K562 (cell line): ENCODE measurements at regions not wholly inside any gene's neighbourhood (a gene's known extent, or its start where the extent isn't known, plus 50 kb on each side); places are given as distances from the start of the nearest gene placed in this dataset.

Source experiments
- ATAC-seq: fragments of 200-7000 bp; cut with Tn5 transposase; 3 replicates; pipeline ENCODE4 v1.9.1; 2020; ENCODE audit warnings: moderate library complexity
- BruUV-seq: library from RNA; stranded (reverse); fragments of 400-500 nt; replicated peaks from 2 replicates; lab custom pipeline; 2021; lab: Mats Ljungman, UMichigan
- CTCF ChIA-PET: fragments of 300-600 bp; formaldehyde crosslinking; extraction: SDS; loops from one replicate; lab custom pipeline; 2021; ENCODE audit warnings: low intra/inter-chr PET ratio; lab: Yijun Ruan, JAX
- POLR2A ChIA-PET: fragments of 300-600, 350-650 bp; sonication (Branson Sonifier 250); formaldehyde crosslinking; extraction: SDS; loops from one replicate; lab custom pipeline; 2021; ENCODE audit warnings: antibody characterized with exemption, inconsistent platforms; lab: Yijun Ruan, JAX
- DNase-seq, 4 experiments: peaks; one replicate each; pipeline versions ENCODE4 v3.0.0 to v3.0.0-alpha.2; 2011 to 2018; ENCODE audit warnings: low spot score in 3 of 4, mixed read lengths in 3 of 4; ENCODE audit errors: extremely low read depth in 1 of 4
- FAIRE-seq: peaks from 2 replicates; lab custom pipeline; 2011; peaks lifted over from hg19 to GRCh38; lab: Jason Lieb, UNC
- H2AFZ ChIP-seq: 2 replicates; pipeline ENCODE4 v1.6.0; 2011; ENCODE audit warnings: low read depth, low read length, control low read depth, inconsistent platforms
- H3K27ac ChIP-seq: fragments of 200-600 bp; 3 replicates; pipeline ENCODE4 v1.8.0; 2011; ENCODE audit warnings: low read depth, mild to moderate bottlenecking, control low read depth, inconsistent platforms, low read length, moderate library complexity, mixed read lengths; ENCODE audit errors: extremely low read depth
- H3K27me3 ChIP-seq, 2 experiments: fragments of 300-600 bp in 1 of 2; 2 replicates in 1 of 2; 3 replicates in 1 of 2; pipeline versions ENCODE4 v1.6.0 to v1.8.0; 2011; ENCODE audit warnings: inconsistent platforms in 2 of 2, low read length in 2 of 2, mild to moderate bottlenecking in 1 of 2, mixed read lengths in 1 of 2, moderate library complexity in 1 of 2; ENCODE audit not compliant: control insufficient read depth in 2 of 2, insufficient read depth in 2 of 2
- H3K36me3 ChIP-seq: fragments of 300-600 bp; 3 replicates; pipeline ENCODE4 v1.8.0; 2011; ENCODE audit warnings: mild to moderate bottlenecking, low read length, inconsistent platforms; ENCODE audit not compliant: control insufficient read depth, insufficient read depth
- H3K4me1 ChIP-seq, 2 experiments: fragments of 200-600 bp in 1 of 2; replicated peaks in 1 of 2; 2 replicates in 1 of 2; 3 replicates in 1 of 2; pipeline versions ENCODE4 v1.5.1 to v1.8.0; 2011; ENCODE audit warnings: inconsistent platforms in 2 of 2, low read length in 2 of 2, mild to moderate bottlenecking in 1 of 2, mixed read lengths in 1 of 2, moderate library complexity in 1 of 2; ENCODE audit not compliant: control insufficient read depth in 2 of 2, insufficient read depth in 2 of 2
- H3K4me2 ChIP-seq: 2 replicates; pipeline ENCODE4 v1.6.1; 2011; ENCODE audit warnings: low read length, control low read depth, inconsistent platforms, mixed read lengths; ENCODE audit not compliant: insufficient read depth
- H3K4me3 ChIP-seq: fragments of 200-600 bp; sonication (generic), shearing (Covaris generic); 2 replicates; pipeline ENCODE4 v1.5.1; 2016; ENCODE audit warnings: control low read depth, inconsistent platforms
- H3K79me2 ChIP-seq: fragments of 200-600 bp; 3 replicates; pipeline ENCODE4 v1.8.0; 2011; ENCODE audit warnings: low read length, inconsistent platforms; ENCODE audit not compliant: control insufficient read depth, insufficient read depth
- H3K9ac ChIP-seq, 2 experiments: 2 replicates each; pipeline versions ENCODE4 v1.6.0 to v1.6.1; 2011; ENCODE audit warnings: low read depth in 2 of 2, low read length in 2 of 2, control low read depth in 1 of 2, inconsistent platforms in 1 of 2, mild to moderate bottlenecking in 1 of 2, mixed read lengths in 1 of 2; ENCODE audit not compliant: insufficient read depth in 1 of 2
- H3K9me1 ChIP-seq: one replicate; pipeline ENCODE4 v1.6.0; 2011; ENCODE audit warnings: inconsistent platforms, mild to moderate bottlenecking, low read length, moderate library complexity; ENCODE audit not compliant: control insufficient read depth, insufficient read depth
- H3K9me3 ChIP-seq: replicated peaks from 2 replicates; pipeline ENCODE4 v1.5.1; 2011; ENCODE audit warnings: low read depth, low read length, inconsistent platforms; ENCODE audit not compliant: control insufficient read depth, insufficient read depth
- H4K20me1 ChIP-seq: replicated peaks from 2 replicates; pipeline ENCODE4 v1.6.1; 2011; ENCODE audit warnings: low read length, inconsistent platforms, mixed read lengths; ENCODE audit not compliant: control insufficient read depth, insufficient read depth
- ARID2 ChIP-seq: fragments of 450-650 bp; IDR thresholded peaks from 2 replicates; pipeline ENCODE4 v1.6.1; 2017; ENCODE audit warnings: antibody characterized with exemption, mild to moderate bottlenecking
- BRF1 ChIP-seq: IDR thresholded peaks from 3 replicates; pipeline ENCODE4 v1.6.1; 2011; ENCODE audit warnings: borderline replicate concordance, mild to moderate bottlenecking; ENCODE audit not compliant: insufficient read length; ENCODE audit errors: extremely low read depth
- CXXC5 ChIP-seq: fragments of 250-450 bp; sonication (Bioruptor Pico); IDR thresholded peaks from 2 replicates; pipeline ENCODE4 v1.8.0; 2022; ENCODE audit warnings: inconsistent platforms, mild to moderate bottlenecking, moderate library complexity
- ZNF280A ChIP-seq: fragments of 450-650 bp; IDR thresholded peaks from 2 replicates; pipeline ENCODE4 v1.6.1; 2018; ENCODE audit warnings: mild to moderate bottlenecking, low read depth; ENCODE audit not compliant: partially characterized antibody
- WGBS: fragments of 100-300 bp; shearing (Covaris generic); methylation state at CpG from one replicate; pipeline ENCODE4 v1.1.6; 2016; ENCODE audit warnings: low coverage, mixed read lengths; ENCODE audit not compliant: insufficient coverage; ENCODE audit errors: missing lambda C conversion rate; 5-methylcytosine and 5-hydroxymethylcytosine counted together
- in situ Hi-C: fragments of 300-500 bp; cut with MboI; formaldehyde crosslinking; loops from 4 replicates; pipeline ENCODE4 v1.15.0; 2018; ENCODE audit warnings: inconsistent platforms, mixed read lengths
- intact Hi-C: fragments of 100-400 bp; cut with micrococcal nuclease; formaldehyde crosslinking; loops from 2 replicates; pipeline ENCODE4 v1.14.2; 2022
- TF ChIP-seq, protein P1 (sequence below): fragments of 450-650 bp; IDR thresholded peaks from 2 replicates; pipeline ENCODE4 v1.6.1; 2016; ENCODE audit warnings: low read depth
- TF ChIP-seq, protein P2 (sequence below): fragments of 250-450 bp; sonication (Bioruptor Pico); IDR thresholded peaks from 2 replicates; pipeline ENCODE4 v1.4.0; 2020; ENCODE audit warnings: mild to moderate bottlenecking
- TF ChIP-seq, protein P3 (sequence below): fragments of 450-650 bp; formaldehyde crosslinking; IDR thresholded peaks from 2 replicates; pipeline ENCODE4 v1.4.0; 2022; ENCODE audit warnings: missing genetic modification characterization

- ChIA-PET CTCF (no interaction called here), POLR2A (no interaction called here)
- in situ Hi-C loops (no loop called here), intact Hi-C loops (no loop called here)
- no peaks in the 10 kb centered on the region for H3K9me3 ChIP-seq
- H3K79me2 ChIP-seq = no peaks in the 10 kb centered on the region
- no peak for DNase-seq
- no peak for ATAC-seq
- H4K20me1 ChIP-seq = no peaks in the 10 kb centered on the region
- no peaks in the 10 kb centered on the region for H3K27me3 ChIP-seq
- WGBS = 0% methylated on average over 3 of the region's 3 CpGs
- no peaks in the 10 kb centered on the region for H3K36me3 ChIP-seq
- H3K4me2 ChIP-seq = no peak overlapping the region
- no peak overlapping the region for H3K4me3 ChIP-seq
- no peak overlapping the region for H3K27ac ChIP-seq
- no peak overlapping the region for H3K9ac ChIP-seq
- H3K9me1 ChIP-seq = no peaks in the 10 kb centered on the region
- no peaks in the 10 kb centered on the region for H3K4me1 ChIP-seq
- FAIRE-seq = no peak
- no TSS peak for BruUV-seq
- H2AFZ ChIP-seq = no peak overlapping the region
- no peak for TF ChIP-seq ARID2
- TF ChIP-seq, protein P1, sequence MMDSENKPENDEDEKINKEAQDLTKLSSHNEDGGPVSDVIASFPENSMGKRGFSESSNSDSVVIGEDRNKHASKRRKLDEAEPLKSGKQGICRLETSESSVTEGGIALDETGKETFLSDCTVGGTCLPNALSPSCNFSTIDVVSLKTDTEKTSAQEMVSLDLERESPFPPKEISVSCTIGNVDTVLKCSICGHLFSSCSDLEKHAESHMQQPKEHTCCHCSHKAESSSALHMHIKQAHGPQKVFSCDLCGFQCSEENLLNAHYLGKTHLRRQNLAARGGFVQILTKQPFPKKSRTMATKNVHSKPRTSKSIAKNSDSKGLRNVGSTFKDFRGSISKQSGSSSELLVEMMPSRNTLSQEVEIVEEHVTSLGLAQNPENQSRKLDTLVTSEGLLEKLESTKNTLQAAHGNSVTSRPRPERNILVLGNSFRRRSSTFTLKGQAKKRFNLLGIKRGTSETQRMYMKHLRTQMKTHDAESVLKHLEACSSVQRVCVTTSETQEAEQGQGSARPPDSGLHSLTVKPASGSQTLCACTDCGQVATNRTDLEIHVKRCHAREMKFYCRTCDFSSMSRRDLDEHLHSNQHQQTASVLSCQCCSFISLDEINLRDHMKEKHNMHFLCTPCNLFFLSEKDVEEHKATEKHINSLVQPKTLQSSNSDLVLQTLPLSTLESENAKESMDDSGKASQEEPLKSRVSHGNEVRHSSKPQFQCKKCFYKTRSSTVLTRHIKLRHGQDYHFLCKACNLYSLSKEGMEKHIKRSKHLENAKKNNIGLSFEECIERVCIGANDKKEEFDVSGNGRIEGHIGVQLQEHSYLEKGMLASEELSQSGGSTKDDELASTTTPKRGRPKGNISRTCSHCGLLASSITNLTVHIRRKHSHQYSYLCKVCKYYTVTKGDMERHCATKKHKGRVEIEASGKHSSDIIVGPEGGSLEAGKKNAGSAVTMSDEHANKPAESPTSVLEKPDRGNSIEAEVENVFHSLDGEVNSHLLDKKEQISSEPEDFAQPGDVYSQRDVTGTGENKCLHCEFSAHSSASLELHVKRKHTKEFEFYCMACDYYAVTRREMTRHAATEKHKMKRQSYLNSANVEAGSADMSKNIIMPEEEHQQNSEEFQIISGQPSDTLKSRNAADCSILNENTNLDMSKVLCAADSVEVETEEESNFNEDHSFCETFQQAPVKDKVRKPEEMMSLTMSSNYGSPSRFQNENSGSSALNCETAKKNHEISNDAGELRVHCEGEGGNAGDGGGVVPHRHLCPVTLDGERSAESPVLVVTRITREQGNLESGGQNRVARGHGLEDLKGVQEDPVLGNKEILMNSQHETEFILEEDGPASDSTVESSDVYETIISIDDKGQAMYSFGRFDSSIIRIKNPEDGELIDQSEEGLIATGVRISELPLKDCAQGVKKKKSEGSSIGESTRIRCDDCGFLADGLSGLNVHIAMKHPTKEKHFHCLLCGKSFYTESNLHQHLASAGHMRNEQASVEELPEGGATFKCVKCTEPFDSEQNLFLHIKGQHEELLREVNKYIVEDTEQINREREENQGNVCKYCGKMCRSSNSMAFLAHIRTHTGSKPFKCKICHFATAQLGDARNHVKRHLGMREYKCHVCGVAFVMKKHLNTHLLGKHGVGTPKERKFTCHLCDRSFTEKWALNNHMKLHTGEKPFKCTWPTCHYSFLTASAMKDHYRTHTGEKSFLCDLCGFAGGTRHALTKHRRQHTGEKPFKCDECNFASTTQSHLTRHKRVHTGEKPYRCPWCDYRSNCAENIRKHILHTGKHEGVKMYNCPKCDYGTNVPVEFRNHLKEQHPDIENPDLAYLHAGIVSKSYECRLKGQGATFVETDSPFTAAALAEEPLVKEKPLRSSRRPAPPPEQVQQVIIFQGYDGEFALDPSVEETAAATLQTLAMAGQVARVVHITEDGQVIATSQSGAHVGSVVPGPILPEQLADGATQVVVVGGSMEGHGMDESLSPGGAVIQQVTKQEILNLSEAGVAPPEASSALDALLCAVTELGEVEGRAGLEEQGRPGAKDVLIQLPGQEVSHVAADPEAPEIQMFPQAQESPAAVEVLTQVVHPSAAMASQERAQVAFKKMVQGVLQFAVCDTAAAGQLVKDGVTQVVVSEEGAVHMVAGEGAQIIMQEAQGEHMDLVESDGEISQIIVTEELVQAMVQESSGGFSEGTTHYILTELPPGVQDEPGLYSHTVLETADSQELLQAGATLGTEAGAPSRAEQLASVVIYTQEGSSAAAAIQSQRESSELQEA = no peak
- TF ChIP-seq, protein P2, sequence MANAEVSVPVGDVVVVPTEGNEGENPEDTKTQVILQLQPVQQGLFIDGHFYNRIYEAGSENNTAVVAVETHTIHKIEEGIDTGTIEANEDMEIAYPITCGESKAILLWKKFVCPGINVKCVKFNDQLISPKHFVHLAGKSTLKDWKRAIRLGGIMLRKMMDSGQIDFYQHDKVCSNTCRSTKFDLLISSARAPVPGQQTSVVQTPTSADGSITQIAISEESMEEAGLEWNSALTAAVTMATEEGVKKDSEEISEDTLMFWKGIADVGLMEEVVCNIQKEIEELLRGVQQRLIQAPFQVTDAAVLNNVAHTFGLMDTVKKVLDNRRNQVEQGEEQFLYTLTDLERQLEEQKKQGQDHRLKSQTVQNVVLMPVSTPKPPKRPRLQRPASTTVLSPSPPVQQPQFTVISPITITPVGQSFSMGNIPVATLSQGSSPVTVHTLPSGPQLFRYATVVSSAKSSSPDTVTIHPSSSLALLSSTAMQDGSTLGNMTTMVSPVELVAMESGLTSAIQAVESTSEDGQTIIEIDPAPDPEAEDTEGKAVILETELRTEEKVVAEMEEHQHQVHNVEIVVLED (CRISPR knock-in tag) = no peak
- TF ChIP-seq CXXC5 (CRISPR knock-in tag) = no peak
- no peak for TF ChIP-seq BRF1
- TF ChIP-seq, protein P3, sequence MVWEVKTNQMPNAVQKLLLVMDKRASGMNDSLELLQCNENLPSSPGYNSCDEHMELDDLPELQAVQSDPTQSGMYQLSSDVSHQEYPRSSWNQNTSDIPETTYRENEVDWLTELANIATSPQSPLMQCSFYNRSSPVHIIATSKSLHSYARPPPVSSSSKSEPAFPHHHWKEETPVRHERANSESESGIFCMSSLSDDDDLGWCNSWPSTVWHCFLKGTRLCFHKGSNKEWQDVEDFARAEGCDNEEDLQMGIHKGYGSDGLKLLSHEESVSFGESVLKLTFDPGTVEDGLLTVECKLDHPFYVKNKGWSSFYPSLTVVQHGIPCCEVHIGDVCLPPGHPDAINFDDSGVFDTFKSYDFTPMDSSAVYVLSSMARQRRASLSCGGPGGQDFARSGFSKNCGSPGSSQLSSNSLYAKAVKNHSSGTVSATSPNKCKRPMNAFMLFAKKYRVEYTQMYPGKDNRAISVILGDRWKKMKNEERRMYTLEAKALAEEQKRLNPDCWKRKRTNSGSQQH = no peak
- TF ChIP-seq ZNF280A = no peak
Observed at GRCh38 chr18:68461481-68462018, 253.4 kb downstream of the TMX3 start.
